Thymus (tissue), 11 donors: ENCODE measurements at regions not wholly inside any gene's neighbourhood (a gene's known extent, or its start where the extent isn't known, plus 50 kb on each side); places are given as distances from the start of the nearest gene placed in this dataset.

Experiments used
- DNase-seq, 9 donors: peaks; one replicate each; pipeline ENCODE4 v3.0.0-alpha.2; 2013; ENCODE audit warnings: low spot score in 9 of 9, low read depth in 6 of 9, missing footprints in 1 of 9
- H3K27ac ChIP-seq, 2 donors: one replicate each; pipeline ENCODE4 v1.5.1; 2013; ENCODE audit warnings: control low read depth in 1 of 2, low read depth in 1 of 2, low read length in 1 of 2, mild to moderate bottlenecking in 1 of 2, moderate library complexity in 1 of 2
- H3K27me3 ChIP-seq, 2 donors: one replicate each; pipeline ENCODE4 v1.5.1; 2013; ENCODE audit warnings: low read length in 1 of 2; ENCODE audit not compliant: control insufficient read depth in 2 of 2, insufficient read depth in 1 of 2
- H3K36me3 ChIP-seq, 2 donors: one replicate each; pipeline ENCODE4 v1.5.1; 2013; ENCODE audit warnings: low read length in 1 of 2, mild to moderate bottlenecking in 1 of 2, moderate library complexity in 1 of 2; ENCODE audit not compliant: control insufficient read depth in 2 of 2, insufficient read depth in 2 of 2
- H3K4me1 ChIP-seq, 2 donors: one replicate each; pipeline ENCODE4 v1.5.1; 2013; ENCODE audit warnings: low read length in 2 of 2; ENCODE audit not compliant: control insufficient read depth in 2 of 2, insufficient read depth in 2 of 2
- H3K4me3 ChIP-seq, 2 donors: one replicate each; pipeline ENCODE4 v1.5.1; 2013; ENCODE audit warnings: low read length in 2 of 2, control low read depth in 1 of 2, mild to moderate bottlenecking in 1 of 2
- H3K9me3 ChIP-seq, 2 donors: one replicate each; pipeline ENCODE4 v1.5.1; 2013; ENCODE audit warnings: low read length in 1 of 2, mild to moderate bottlenecking in 1 of 2; ENCODE audit not compliant: control insufficient read depth in 2 of 2, insufficient read depth in 1 of 2
- WGBS: extraction: QIAGEN DNeasy Blood & Tissue Kit; methylation state at CpG from one replicate; pipeline ENCODE4 v1.1.7; 2013; 5-methylcytosine and 5-hydroxymethylcytosine counted together
- donor health status: healthy.

- Histone ChIP-seq H3K36me3 (no peaks in the 10 kb centered on the region), H3K27me3 (no peaks in the 10 kb centered on the region), H3K4me3 (no peak overlapping the region), H3K4me1 (no peaks in the 10 kb centered on the region), H3K27ac (no peak overlapping the region), H3K9me3 (peaks cover 0 to 3% of the 10 kb centered on the region in 2 donors)
- no peak for DNase-seq
- WGBS = 83% methylated on average over 3 of the region's 3 CpGs
Measured at GRCh38 chrX:82038793-82039192, 836.9 kb downstream of the SH3BGRL start.

- no peak for DNase-seq
- WGBS = 91% methylated on average over 3 of the region's 3 CpGs
- no peaks in the 10 kb centered on the region for H3K27me3 ChIP-seq
- H3K27ac ChIP-seq = no peak overlapping the region
- no peaks in the 10 kb centered on the region for H3K4me1 ChIP-seq
- H3K9me3 ChIP-seq = no peaks in the 10 kb centered on the region
- H3K4me3 ChIP-seq = no peak overlapping the region
- H3K36me3 ChIP-seq = no peaks in the 10 kb centered on the region
Measured at GRCh38 chrX:82041034-82041433, 839.1 kb downstream of the SH3BGRL start.

DNA sequence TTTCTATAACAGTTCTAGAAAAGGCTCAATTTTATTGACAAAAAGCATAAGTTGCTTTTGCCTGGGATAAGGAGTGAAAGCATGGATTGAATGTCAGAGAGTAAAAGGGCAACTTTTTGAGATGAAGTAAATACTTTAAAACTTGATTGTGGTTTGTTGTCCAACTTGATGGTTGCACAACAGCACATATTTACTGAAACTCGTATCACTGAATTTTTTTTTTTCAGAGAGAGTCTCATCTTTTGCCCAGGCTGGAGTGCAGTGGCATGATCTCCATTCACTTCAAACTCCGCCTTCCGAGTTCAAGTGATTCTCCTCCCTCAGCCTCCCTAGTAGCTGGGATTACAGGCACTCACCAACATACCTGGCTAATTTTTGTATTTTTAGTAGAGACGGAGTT is 856.8 kb downstream of the SH3BGRL start:
- H3K4me1 ChIP-seq = no peaks in the 10 kb centered on the region
- H3K9me3 ChIP-seq = no peaks in the 10 kb centered on the region
- 96% methylated on average over 4 of the region's 4 CpGs for WGBS

DNA sequence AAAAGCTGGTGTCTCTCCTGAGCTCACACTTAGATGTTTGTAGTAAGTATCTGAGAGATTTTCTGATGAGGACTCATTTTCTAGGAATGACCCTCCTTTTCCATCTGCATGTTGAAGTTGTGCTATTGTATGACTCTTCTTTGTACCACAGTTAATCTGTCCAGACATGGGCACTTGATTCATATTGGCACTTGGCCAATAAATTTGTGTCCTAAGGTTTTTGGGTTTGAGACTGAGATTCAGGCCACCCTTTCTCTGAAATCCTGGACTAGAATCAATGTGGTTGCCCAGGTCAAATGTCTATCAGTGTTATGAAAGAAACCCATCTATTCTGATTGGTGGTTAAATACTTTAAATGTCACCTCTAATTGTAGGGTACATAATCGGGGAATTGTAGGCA is 869.0 kb downstream of the SH3BGRL start:
- no peak overlapping the region for H3K27ac ChIP-seq
- no peak overlapping the region for H3K4me3 ChIP-seq
- H3K9me3 ChIP-seq = no peaks in the 10 kb centered on the region
- H3K36me3 ChIP-seq = no peaks in the 10 kb centered on the region
- 87% methylated on average over 1 of the region's 1 CpG for WGBS
- no peaks in the 10 kb centered on the region for H3K27me3 ChIP-seq
- no peak for DNase-seq
- no peaks in the 10 kb centered on the region for H3K4me1 ChIP-seq

More for the DNA sequence above, 856.8 kb downstream of the SH3BGRL start:
- Histone ChIP-seq H3K27ac (no peak overlapping the region), H3K27me3 (no peaks in the 10 kb centered on the region), H3K4me3 (no peak overlapping the region), H3K36me3 (no peaks in the 10 kb centered on the region)
- no peak for DNase-seq

GRCh38 chrX:82081027-82081426 is 879.1 kb downstream of the SH3BGRL start:
- Histone ChIP-seq H3K27ac (no peak overlapping the region), H3K4me3 (no peak overlapping the region), H3K9me3 (no peaks in the 10 kb centered on the region), H3K36me3 (no peaks in the 10 kb centered on the region), H3K27me3 (no peaks in the 10 kb centered on the region), H3K4me1 (no peaks in the 10 kb centered on the region)
- DNase-seq = no peak
- WGBS = 14% methylated on average over 1 of the region's 1 CpG

- H3K27ac ChIP-seq = no peak overlapping the region
- 57% methylated on average over 3 of the region's 3 CpGs for WGBS
- H3K4me3 ChIP-seq = no peak overlapping the region
- H3K36me3 ChIP-seq = no peaks in the 10 kb centered on the region
- no peaks in the 10 kb centered on the region for H3K4me1 ChIP-seq
- no peaks in the 10 kb centered on the region for H3K27me3 ChIP-seq
- H3K9me3 ChIP-seq = no peaks in the 10 kb centered on the region
- no peak for DNase-seq
Measured at GRCh38 chrX:82087699-82088098, 885.8 kb downstream of the SH3BGRL start.

DNA sequence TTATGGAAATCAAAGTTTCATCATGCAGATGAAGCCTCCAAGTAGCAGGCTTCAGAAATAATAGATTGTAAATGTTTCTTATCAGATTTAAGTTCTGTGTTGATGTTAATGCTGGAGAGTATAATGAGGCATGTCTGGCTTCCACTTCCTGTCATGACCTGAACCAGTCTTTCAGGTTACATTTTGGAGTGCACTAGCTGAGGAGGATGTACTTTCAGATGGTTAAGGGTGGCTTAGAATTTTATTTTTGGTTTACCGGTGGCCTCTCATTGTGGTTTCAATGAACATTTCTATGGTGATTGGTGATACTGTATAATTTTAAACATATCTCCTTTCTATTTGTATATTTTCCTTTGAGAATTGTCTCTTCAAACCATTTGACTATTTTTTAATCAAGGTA is 890.4 kb downstream of the SH3BGRL start:
- H3K4me3 ChIP-seq = no peak overlapping the region
- no peak for DNase-seq
- no peaks in the 10 kb centered on the region for H3K4me1 ChIP-seq
- no peaks in the 10 kb centered on the region for H3K9me3 ChIP-seq
- WGBS = 64% methylated on average over 1 of the region's 1 CpG
- no peaks in the 10 kb centered on the region for H3K36me3 ChIP-seq
- no peaks in the 10 kb centered on the region for H3K27me3 ChIP-seq
- no peak overlapping the region for H3K27ac ChIP-seq

- Histone ChIP-seq H3K36me3 (no peaks in the 10 kb centered on the region), H3K9me3 (no peaks in the 10 kb centered on the region), H3K4me1 (no peaks in the 10 kb centered on the region), H3K27me3 (no peaks in the 10 kb centered on the region), H3K27ac (no peak overlapping the region), H3K4me3 (no peak overlapping the region)
- WGBS = 79% methylated on average over 2 of the region's 2 CpGs
- no peak for DNase-seq
Measured at GRCh38 chrX:82125103-82125502, 923.2 kb downstream of the SH3BGRL start.

- Histone ChIP-seq H3K36me3 (no peaks in the 10 kb centered on the region), H3K27me3 (no peaks in the 10 kb centered on the region), H3K27ac (no peak overlapping the region), H3K9me3 (no peaks in the 10 kb centered on the region), H3K4me3 (no peak overlapping the region), H3K4me1 (no peaks in the 10 kb centered on the region)
- 65% methylated on average over 2 of the region's 2 CpGs for WGBS
- no peak for DNase-seq
Measured at GRCh38 chrX:82127228-82128123, 925.6 kb downstream of the SH3BGRL start.
